NT2/D1 (cell line): ENCODE measurements at regions not wholly inside any gene's neighbourhood (a gene's known extent, or its start where the extent isn't known, plus 50 kb on each side); places are given as distances from the start of the nearest gene placed in this dataset.

Experiments used
- SUZ12 ChIP-seq: IDR thresholded peaks from 2 replicates; pipeline ENCODE4 v1.6.1; 2011; ENCODE audit not compliant: insufficient read length, insufficient read depth; ENCODE audit errors: extremely low read depth
- YY1 ChIP-seq: IDR thresholded peaks from 2 replicates; pipeline ENCODE4 v1.6.1; 2011; ENCODE audit not compliant: insufficient read length, insufficient read depth
- ZNF274 ChIP-seq: IDR thresholded peaks from 2 replicates; pipeline ENCODE4 v1.6.1; 2011; ENCODE audit warnings: mild to moderate bottlenecking, low read depth, low read length

DNA sequence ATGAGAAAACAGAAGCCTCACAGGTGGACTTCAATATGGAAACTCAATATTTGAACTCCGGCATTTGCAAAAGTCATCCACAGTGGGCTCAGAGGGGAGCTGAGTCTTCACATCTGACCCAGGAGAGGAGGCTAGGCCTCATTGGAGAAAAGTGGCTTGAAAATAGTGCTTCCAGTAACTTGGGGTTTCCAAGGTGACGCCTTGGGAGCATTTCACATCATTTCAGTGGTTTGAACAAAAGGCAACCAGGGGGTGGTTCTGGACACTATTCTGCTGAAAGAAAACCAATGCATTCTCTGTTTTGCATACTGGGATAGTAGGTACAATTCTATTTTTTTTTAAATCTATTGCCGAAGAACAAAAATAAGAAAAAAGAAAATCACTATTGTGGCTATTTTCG lies 599.2 kb upstream of the POM121L12 start:
- TF ChIP-seq SUZ12: no peak
- no peak for TF ChIP-seq ZNF274
- TF ChIP-seq YY1: no peak
